Upper lobe of right lung (tissue), 1 donor: ENCODE measurements at regions not wholly inside any gene's neighbourhood (a gene's known extent, or its start where the extent isn't known, plus 50 kb on each side); places are given as distances from the start of the nearest gene placed in this dataset.

Experiments
- ATAC-seq: fragments of 200-7000 bp; cut with Tn5 transposase; one replicate; pipeline ENCODE4 v1.9.1; 2020; ENCODE audit warnings: mild to moderate bottlenecking, moderate library complexity
- DNase-seq: peaks from one replicate; pipeline ENCODE4 v3.0.0-alpha.2; 2020
- H3K27ac ChIP-seq: fragments of 200-600 bp; one replicate; pipeline ENCODE4 v1.8.0; 2022
- H3K27me3 ChIP-seq: fragments of 200-600 bp; one replicate; pipeline ENCODE4 v1.8.0; 2022; ENCODE audit warnings: mild to moderate bottlenecking
- H3K36me3 ChIP-seq: fragments of 200-600 bp; one replicate; pipeline ENCODE4 v1.8.0; 2022
- H3K4me1 ChIP-seq: fragments of 200-600 bp; one replicate; pipeline ENCODE4 v1.8.0; 2022
- H3K4me3 ChIP-seq: fragments of 200-600 bp; one replicate; pipeline ENCODE4 v1.8.0; 2022; ENCODE audit warnings: mild to moderate bottlenecking
- H3K9me3 ChIP-seq: fragments of 200-600 bp; one replicate; pipeline ENCODE4 v1.8.0; 2022
- intact Hi-C: fragments of 100-400 bp; cut with DNase I; formaldehyde crosslinking; loops from one replicate; pipeline ENCODE4 v1.11.0; 2022
- TF ChIP-seq, protein P1 (sequence below): fragments of 200-600 bp; IDR thresholded peaks from one replicate; pipeline ENCODE4 v1.8.0; 2022; ENCODE audit warnings: antibody characterized with exemption
- donor health status: DM: no; HTN: yes; CAD: no; lungs with severe emphysema.

GRCh38 chr10:27451054-27451453, 53.0 kb upstream of the RAB18 start:
- Histone ChIP-seq H3K36me3 (no peaks in the 10 kb centered on the region), H3K4me3 (no peak overlapping the region), H3K27ac (no peak overlapping the region), H3K4me1 (no peaks in the 10 kb centered on the region), H3K9me3 (no peaks in the 10 kb centered on the region), H3K27me3 (no peaks in the 10 kb centered on the region)
- TF ChIP-seq, protein P1, sequence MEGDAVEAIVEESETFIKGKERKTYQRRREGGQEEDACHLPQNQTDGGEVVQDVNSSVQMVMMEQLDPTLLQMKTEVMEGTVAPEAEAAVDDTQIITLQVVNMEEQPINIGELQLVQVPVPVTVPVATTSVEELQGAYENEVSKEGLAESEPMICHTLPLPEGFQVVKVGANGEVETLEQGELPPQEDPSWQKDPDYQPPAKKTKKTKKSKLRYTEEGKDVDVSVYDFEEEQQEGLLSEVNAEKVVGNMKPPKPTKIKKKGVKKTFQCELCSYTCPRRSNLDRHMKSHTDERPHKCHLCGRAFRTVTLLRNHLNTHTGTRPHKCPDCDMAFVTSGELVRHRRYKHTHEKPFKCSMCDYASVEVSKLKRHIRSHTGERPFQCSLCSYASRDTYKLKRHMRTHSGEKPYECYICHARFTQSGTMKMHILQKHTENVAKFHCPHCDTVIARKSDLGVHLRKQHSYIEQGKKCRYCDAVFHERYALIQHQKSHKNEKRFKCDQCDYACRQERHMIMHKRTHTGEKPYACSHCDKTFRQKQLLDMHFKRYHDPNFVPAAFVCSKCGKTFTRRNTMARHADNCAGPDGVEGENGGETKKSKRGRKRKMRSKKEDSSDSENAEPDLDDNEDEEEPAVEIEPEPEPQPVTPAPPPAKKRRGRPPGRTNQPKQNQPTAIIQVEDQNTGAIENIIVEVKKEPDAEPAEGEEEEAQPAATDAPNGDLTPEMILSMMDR, result no peak
- intact Hi-C loops, result no loop called here
- no peak for ATAC-seq
- DNase-seq, result no peak

DNA sequence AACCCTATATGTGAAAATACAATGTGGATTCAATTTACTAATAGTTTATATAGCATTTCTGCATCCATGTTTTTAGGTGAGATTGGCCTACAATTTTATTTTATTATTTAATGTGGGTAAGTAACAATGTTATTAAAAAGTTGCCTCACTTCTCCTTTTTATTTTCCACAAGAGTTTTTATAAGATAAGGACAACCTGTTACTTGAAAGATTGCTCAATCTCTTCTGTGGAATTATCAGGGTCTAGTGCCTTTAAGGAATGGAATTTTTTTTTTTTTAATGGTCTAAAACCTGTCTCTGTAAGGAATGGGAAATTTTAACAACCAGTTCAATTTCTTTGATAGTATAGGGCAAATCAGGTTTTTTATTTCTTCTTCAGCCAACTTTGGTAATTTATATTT, 53.9 kb upstream of the RAB18 start:
- no peaks in the 10 kb centered on the region for H3K27me3 ChIP-seq
- no peaks in the 10 kb centered on the region for H3K36me3 ChIP-seq
- H3K9me3 ChIP-seq, result no peaks in the 10 kb centered on the region
- DNase-seq (no peak), ATAC-seq (no peak)
- H3K4me1 ChIP-seq, result no peaks in the 10 kb centered on the region
- intact Hi-C loops, result no loop called here
- TF ChIP-seq, protein P1, result no peak
- no peak overlapping the region for H3K4me3 ChIP-seq
- no peak overlapping the region for H3K27ac ChIP-seq

DNA sequence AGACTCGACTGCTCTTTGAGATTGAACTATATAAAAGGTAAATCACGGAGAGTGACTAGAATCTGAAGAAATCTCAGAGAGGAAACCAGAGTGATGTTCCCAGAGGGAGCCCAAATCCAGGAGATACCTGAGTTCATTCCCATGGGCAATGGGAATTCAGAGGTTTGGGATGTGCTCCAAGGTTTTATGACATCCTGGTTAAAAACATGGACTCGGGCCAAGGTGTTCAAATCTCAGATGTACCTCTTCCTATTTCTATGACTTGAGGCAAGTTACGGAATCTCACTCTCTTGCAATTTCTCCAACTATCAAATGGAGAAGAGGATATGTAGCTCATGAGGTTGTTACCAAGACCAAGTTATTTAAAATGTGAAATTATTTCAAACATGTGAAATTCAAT, 54.5 kb upstream of the RAB18 start:
- H3K9me3 ChIP-seq, result no peaks in the 10 kb centered on the region
- H3K36me3 ChIP-seq, result no peaks in the 10 kb centered on the region
- intact Hi-C loops, result no loop called here
- H3K27ac ChIP-seq, result no peak overlapping the region
- DNase-seq (no peak), ATAC-seq (no peak)
- TF ChIP-seq, protein P1, result no peak
- no peak overlapping the region for H3K4me3 ChIP-seq
- H3K27me3 ChIP-seq, result no peaks in the 10 kb centered on the region
- no peaks in the 10 kb centered on the region for H3K4me1 ChIP-seq

- intact Hi-C loops, result no loop called here
- H3K27me3 ChIP-seq, result no peaks in the 10 kb centered on the region
- TF ChIP-seq, protein P1, result no peak
- no peak overlapping the region for H3K4me3 ChIP-seq
- no peaks in the 10 kb centered on the region for H3K36me3 ChIP-seq
- no peaks in the 10 kb centered on the region for H3K4me1 ChIP-seq
- no peak for DNase-seq
- ATAC-seq, result peak; percentile 39
- H3K27ac ChIP-seq, result no peak overlapping the region
- H3K9me3 ChIP-seq, result no peaks in the 10 kb centered on the region
Measured at GRCh38 chr10:27448921-27449320, 55.2 kb upstream of the RAB18 start.

GRCh38 chr10:27447540-27447939, 56.6 kb upstream of the RAB18 start:
- Histone ChIP-seq H3K36me3 (no peaks in the 10 kb centered on the region), H3K4me1 (no peaks in the 10 kb centered on the region), H3K27ac (no peak overlapping the region), H3K27me3 (no peaks in the 10 kb centered on the region), H3K9me3 (no peaks in the 10 kb centered on the region), H3K4me3 (no peak overlapping the region)
- TF ChIP-seq, protein P1, result no peak
- DNase-seq, result no peak
- intact Hi-C loops, result no loop called here
- no peak for ATAC-seq
